ENCODE measurements at regions not wholly inside any gene's neighbourhood (a gene's known extent, or its start where the extent isn't known, plus 50 kb on each side); places are given as distances from the start of the nearest gene placed in this dataset.
"Not testable (repeated sequence)": the region's sequence is repeated elsewhere in the genome, so short reads cannot be mapped to it uniquely, and the experiment has no call there.

- DNase-seq: no peak
Observed at GRCh38 chr3:34396288-34396687, 597.9 kb downstream of the PDCD6IP start.

DNA sequence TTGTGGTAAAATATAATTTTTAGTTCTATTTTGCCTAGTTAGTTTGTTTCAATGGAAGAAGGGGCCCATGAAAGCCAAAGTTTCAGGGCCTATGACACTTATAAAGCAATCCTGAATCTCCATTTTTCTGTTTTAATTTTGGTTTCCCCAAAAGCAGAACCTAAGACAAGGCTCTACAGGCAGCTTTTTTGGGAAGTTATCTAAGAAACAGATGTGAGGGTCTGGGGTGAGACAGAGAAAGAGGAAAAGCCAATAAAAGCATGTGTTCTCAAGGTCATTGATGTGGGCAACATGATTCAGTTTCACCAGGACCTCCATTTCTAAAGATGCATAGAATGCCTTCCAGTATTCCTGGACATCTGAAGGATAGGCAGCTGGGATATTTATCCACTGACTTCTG is 598.5 kb downstream of the PDCD6IP start:
- DNase-seq: no peak

GRCh38 chr3:34399401-34399800 is 601.0 kb downstream of the PDCD6IP start:
- no peak for DNase-seq

DNA sequence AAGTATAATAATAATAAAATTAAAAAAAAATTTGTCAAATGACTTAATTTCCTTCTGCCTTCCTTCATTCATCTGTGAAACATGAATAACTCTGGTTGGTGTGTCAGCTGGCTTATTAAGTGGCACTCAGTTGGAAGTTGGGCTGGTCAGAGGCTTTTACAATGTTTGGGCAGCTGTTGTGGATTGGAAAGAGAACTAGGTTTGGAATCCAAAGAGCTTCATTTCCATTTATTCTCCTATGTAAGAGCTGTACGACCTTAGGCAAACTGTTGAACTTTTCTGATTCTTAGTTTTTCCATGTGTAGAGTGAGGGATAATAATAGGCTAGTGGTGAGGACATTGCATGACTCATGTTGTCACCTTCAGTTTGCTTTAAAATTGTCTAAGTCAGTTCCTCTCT is 606.7 kb downstream of the PDCD6IP start:
- DNase-seq: no peak

DNA sequence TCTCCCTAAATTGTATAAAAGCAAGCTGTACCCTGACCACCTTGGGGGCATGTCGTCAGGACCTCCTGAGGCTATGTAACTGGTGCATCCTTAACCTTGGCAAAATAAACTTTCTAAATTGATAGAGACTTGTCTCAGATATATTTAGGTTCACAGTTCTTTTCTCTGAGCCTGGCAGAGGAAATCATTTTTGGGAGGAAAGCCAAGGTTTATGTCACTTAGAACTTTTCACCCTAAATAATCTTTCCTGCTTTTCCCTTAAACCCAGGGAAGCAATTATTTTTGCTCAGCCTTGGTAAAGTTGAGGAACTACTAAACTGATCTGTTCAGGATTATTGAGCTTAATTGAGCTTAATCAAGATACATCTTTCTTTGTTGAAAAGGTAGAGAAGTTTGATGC is 608.9 kb downstream of the PDCD6IP start:
- DNase-seq: no peak

DNA sequence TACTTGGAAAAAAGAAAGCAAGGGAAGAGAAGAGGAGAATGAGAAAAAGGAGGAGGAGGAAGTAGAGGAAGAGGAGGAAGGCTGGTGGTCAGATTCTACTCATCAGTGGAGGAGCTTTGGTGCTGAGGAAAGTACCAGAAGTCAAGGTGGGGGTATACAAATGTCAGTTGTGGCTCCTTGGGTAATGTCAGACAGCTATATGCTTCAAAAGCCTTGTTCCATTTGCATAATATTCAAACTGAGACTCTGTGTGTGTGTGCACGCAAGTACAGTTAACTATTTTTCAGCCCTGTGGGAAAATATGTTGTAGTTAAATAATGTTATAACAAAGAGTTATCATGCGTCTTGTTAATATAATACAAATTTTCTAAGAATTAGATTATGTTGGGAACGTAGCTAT is 609.7 kb downstream of the PDCD6IP start:
- DNase-seq: no peak

GRCh38 chr3:34411596-34411995 is 613.2 kb downstream of the PDCD6IP start:
- DNase-seq: no peak

DNA sequence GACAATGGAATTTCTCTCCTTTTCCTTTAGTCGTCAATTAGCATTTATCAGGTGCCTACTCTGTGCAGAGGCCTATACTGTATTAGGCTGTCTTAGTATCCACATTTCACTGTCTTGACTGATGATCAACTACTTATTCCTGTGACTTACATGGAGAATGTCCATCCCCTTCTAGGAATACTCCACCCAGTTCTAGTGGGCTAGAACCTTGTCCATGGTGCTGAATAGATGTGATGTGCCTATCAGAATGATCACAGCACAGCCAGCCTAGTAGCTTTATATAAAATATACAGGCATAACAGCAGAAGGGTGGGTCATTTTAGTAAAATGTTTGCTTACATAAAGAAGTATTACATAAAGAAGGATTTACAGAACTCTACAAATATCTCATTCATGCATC is 621.4 kb downstream of the PDCD6IP start:
- DNase-seq: no peak

DNA sequence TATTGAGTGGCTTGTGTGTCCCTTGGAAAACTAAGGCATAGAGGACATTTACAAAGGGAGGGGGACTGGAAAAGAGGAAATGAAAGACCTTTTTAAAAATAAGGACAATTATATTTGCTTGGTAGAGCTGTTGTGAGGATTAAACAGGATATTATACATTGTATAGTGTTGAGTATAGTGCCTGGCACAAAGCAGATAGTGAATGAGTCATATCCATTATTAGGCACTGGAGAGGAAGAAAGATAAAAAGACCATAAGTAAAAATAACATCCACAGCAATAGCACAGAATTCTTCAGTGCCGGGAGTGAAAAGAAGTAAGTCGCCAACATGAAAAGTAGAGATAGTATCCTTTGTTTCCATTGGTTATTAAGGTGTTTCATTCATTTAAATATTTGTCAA is 623.3 kb downstream of the PDCD6IP start:
- no peak for DNase-seq

GRCh38 chr3:34439796-34440195 is 641.4 kb downstream of the PDCD6IP start:
- DNase-seq: no peak

GRCh38 chr3:34444137-34444536 is 645.7 kb downstream of the PDCD6IP start:
- no peak for DNase-seq

- DNase-seq: no peak
Observed at GRCh38 chr3:34449305-34449704, 650.9 kb downstream of the PDCD6IP start.

GRCh38 chr3:34463414-34463813 is 665.0 kb downstream of the PDCD6IP start:
- no peak for DNase-seq

DNA sequence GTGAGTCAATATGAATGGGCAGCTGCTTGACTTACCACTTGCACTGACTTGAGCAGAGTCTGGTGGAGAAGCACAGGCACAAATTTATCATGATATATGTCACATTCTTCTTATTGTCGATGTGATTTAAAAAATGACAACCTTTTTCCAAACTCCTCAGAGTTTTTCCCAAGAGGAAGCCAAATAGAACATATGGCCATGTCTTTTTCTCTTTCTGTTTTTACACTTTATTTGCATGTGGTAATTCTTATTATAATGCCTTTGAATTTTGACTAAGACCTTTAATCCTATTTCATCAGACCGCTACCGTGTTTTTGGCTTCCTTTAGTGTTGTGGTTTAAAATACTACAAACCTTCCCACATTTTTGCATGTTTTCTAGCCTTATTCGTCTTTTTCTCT is 666.2 kb downstream of the PDCD6IP start:
- no peak for DNase-seq

GRCh38 chr3:34475851-34476250 is 677.4 kb downstream of the PDCD6IP start:
- DNase-seq: no peak

GRCh38 chr3:34483311-34483887 is 685.0 kb downstream of the PDCD6IP start:
- DNase-seq: no peak

- no peak for DNase-seq
Observed at GRCh38 chr3:34504366-34504765, 705.9 kb downstream of the PDCD6IP start.

GRCh38 chr3:34504775-34505174 is 706.3 kb downstream of the PDCD6IP start:
- no peak for DNase-seq

- DNase-seq: no peak
Observed at GRCh38 chr3:34508732-34509131, 710.3 kb downstream of the PDCD6IP start.

GRCh38 chr3:34511891-34512290 is 713.5 kb downstream of the PDCD6IP start:
- no peak for DNase-seq

- not testable (repeated sequence) for DNase-seq
Observed at GRCh38 chr3:34519008-34519407, 720.6 kb downstream of the PDCD6IP start.

DNA sequence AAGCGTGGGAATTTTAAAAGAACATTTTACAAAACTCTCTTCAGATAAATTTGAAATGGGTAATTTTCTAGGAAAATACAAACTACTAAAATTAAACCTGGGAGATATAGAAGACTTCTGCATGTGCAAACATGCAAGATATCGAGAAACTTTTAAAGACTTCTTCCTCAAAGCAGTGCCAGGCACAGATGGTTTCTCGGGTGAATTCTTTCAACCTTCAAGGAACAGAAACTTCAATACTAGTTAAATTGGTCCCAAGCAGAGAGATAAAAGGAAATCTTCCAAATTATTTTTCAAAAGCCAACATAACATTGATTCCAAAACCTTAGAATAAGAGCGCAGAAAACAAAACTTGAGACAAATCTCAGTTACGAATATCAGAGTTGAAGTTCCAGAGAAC is 732.7 kb downstream of the PDCD6IP start:
- DNase-seq: no peak

DNA sequence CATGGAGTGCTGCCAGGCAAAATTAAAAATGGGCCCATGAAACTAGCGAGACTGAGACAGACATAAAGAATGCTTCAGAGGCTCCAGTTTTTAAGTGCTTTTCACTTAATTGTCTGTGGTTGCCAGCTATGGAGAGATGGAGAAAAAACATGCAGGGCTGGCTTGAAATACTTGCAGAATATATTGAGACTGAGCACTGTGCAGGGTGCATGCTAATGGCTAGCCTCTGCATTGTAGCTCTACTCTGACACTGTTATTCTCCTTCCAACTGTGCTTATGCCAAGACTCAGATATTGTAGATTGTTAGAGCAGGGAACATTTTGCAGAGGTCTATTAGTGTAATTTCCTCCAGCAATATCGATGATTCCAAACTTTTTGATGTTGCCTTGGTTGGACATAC is 735.0 kb downstream of the PDCD6IP start:
- no peak for DNase-seq

DNA sequence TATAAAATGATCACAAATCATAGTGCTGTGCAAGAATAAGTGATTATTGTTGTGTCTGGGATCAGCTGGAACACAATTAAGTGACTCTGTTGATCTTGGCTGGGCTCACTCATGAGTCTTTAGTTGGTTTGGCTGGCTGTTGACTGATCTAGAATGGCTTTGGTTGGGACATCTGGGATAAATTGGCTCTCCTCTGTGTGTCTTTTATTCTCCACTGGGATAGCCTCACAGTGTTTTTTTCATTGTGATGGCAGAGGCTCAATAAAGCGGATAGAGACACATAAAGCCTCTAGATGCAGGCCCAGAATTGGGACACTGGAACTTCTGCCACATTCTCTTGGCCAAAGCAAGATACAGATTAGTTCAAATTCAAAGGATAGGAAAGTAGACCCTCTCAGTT is 735.6 kb downstream of the PDCD6IP start:
- no peak for DNase-seq

DNA sequence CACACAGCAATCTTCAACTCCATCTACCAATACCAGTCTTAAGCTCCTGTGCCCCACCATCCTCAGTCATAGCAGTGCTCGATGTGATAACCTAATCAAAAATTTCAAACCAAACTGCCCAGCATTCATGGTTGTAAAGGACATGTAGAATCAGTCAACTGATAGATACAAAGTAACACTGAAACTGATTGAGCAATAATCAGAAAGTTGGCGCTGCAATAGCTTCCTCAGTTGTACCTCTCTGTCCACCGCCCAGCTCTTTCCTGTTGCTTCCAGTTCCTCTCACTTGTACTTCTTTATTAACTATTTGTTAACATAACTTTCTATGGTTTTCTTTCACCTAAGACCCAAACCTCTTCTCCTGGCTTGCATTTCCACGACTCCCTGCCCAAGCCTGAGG is 745.7 kb downstream of the PDCD6IP start:
- no peak for DNase-seq
